HG03571 (cell line): ENCODE measurements at regions not wholly inside any gene's neighbourhood (a gene's known extent, or its start where the extent isn't known, plus 50 kb on each side); places are given as distances from the start of the nearest gene placed in this dataset.
"Not testable (repeated sequence)": the region's sequence is repeated elsewhere in the genome, so short reads cannot be mapped to it uniquely, and the experiment has no call there.

Experiments
- ATAC-seq: cut with Tn5 transposase; IDR thresholded peaks from one replicate; pipeline ENCODE4 v1.9.1; 2021; ENCODE audit not compliant: unreplicated experiment

DNA sequence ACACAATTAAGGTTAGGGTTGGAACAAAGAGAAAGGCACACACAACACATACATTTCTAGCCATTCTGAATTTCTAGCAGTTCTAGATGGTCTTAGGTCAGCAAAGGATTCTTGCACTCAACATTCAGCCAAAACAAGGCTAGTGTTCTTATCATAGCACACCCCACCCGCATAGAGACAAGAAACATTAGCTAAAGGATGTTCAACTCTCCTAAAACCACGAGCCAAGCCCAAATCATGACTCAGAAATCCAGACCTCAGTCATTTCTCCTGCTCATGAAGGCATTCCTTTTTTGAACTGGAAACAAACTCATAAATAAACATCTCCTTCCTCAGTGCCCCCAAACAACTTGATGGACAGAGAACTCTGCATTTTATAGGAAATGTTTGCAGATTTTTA, 293.0 kb upstream of the NOTCH2NLA start:
- not testable (repeated sequence) for ATAC-seq

DNA sequence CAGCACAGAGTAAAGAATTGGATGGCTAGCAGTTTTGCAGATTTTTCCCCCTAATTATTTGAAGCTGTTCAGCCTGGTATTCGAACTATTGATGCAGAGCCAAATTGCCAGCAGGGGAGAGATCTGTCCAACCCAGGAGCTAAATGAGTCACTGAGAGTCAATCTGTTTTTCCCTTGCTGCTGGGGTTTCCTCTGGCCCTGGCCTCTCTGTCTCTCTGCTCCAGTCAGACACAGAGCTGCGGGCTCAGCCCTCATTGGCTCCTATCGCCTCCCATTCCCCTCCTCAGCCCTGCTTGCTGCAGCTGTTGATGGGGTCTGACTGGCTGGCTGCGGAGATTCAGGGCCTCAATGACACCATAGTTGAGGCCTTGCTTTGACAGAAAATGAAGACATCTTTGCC, 284.9 kb upstream of the NOTCH2NLA start:
- ATAC-seq = not testable (repeated sequence)

DNA sequence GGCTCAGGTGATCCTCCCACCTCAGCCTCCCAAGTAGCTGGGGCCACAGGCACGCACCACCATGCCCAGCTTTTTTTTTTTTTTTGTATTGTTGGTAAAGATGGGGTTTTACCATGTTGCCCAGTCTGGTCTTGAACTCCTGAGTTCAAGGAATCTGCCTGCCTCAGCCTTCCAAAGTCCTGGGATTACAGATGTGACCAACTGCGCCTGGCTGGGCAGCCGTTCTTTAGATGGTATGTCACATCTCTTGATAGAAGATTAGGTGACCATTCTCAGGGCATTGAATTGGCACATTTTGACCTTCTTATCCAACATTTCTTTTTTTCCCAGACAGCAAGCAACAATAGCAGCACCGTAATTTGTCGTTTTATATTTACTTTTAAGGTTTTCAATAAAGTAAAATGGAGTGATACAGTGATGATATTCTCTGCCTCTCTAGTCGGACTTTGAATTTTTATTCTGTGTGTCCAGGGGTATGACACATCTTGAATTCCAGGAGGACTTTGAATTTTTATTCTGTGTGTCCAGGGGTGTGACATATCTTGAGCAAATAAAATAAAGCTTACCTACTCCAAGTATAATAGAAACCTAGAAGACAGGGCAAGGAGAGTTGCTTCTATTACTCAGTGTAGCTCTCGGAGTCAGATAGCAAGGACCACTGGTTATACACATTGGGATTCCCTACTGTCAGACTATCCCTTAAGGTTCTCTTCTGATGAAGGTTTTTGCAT, 282.4 kb upstream of the NOTCH2NLA start:
- ATAC-seq = not testable (repeated sequence)

DNA sequence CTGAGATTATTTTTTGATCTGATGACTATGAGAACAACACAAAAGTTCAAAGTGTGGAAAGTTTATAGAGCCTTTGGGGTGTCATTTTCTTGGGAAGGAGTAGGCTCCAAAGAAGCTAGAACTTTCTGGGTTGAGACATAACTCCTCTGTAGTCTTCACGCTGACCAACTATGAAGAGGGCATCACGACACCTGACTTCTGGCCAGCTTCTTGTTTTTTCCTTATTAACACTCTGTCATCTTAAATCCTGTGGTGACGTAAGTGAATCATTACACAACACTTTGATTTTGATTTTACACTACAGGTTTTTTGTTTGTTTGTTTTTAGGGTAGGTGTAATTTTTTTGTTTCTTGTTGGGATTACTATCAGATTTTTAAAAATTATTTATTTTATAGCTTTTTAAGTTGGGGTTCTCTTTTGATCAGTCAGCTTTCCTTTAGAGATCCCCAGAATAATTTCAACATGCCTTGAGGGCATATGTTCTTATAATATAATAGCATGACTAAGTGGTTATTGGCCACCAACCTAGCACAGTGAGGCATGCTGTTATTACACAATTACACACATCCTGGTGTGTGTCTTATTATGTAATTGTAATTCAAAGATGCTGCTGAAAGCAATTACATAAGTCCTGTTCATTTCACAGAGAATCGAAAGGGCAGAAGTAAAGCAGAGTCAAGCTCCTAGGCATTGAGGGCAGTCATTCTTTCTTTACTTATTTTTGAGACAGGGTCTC, 281.6 kb upstream of the NOTCH2NLA start:
- not testable (repeated sequence) for ATAC-seq

DNA sequence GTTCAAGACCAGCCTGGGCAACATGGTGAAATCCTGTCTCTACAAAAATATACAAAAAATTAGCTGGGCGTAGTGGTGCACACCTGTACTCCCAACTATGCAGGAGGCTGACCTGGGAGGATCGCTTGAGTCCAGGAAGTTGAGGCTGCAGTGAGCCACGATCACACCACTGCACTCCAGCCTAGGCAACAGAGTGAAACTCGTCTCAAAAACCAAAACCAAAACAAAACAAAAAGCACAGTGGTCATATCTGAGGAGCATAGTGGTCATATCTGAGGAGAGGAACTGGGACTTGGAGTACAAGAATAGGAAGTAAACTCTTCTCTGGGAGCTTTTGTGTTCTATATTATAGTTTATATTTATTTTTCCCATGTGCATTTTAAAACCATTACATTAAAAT, 275.3 kb upstream of the NOTCH2NLA start:
- not testable (repeated sequence) for ATAC-seq

DNA sequence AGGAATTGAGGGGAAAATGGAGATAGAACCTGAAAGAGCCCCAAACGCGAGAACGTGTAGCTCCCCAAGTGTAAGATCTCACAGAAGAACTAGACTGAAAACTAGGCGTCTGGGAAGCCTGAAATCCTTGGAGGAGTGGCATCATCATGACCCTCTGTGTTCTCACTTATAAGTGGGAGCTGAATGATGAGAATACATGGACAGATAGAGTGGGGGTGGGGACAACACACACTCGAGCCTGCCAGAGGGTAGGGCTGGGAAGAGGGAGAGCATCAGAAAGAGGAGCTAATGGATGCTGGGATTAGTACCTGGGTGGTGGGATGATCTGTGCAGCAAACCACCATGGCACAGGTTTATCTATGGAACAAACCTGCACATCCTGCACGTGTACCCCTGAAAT, 258.7 kb upstream of the NOTCH2NLA start:
- not testable (repeated sequence) for ATAC-seq

DNA sequence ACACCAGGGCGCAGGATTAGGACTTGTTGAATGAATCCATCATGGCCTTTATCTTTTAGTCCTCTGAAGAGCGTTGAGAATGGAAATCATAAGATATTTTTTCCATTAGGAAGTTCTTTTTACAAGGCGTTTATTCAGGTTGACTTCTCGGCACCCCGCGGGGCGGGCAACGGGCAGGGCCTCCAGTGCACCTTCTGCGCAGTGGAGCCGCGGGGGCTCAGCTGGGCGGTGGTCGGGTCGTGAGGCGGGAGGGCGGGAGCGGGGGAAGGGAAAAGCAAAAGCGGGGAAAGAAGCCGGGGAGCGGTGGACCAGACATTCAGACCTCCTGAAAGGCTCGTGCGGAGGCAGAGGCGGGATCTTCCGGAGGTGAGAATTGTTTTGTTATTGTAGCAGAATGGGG, 258.3 kb upstream of the NOTCH2NLA start:
- ATAC-seq = not testable (repeated sequence)

DNA sequence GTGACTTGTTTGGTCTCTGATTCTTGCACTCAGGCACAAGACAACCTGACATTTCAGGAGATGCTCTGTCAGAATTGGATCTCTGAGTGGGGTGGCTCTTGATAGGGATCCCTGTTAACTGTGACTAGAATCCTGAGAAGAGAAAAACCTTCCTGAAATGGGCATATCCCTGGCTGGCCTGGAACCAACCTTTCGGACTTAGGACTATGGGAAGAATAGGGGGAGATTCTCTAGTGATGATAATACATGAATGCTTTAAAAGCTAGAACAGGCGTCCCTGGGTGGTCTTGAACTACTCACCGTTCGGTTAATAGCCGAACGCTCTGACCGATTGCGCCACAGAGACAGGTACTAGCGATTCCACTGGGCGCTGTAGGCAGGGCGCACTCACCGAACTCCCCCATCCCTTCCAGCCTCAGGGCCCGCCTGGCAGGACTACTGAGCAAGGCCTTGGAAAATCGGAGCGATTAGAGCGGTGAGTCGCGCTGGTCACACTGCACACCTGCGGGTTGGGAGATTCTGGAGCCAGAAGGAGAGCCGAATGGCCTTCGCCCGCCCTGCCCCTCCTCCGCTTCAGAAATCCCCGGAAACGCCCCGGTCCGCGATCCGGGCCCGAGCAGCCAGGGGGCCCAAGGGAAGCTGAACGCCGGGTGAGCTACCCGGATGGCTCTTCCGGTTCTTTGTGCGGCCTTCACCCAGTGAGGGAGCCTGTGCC, 257.6 kb upstream of the NOTCH2NLA start:
- ATAC-seq = not testable (repeated sequence)

DNA sequence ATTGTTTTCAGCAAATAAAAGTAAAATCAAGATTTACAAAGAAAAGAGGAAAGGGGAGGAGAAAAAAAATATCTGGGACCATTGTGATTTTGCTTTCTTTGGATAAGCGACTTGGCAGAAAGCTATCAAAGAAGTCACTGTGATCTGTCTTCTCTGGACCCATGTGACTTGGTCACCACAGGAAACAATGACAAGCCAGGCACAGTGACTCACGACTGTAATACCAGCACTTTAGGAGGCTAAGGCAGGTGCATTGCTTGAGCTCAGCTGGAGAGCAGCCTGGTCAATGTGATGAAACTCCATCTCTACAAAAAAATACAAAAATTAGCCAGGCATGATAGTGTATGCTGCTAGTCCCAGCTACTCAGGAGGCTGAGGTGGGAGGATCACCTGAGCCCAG, 255.4 kb upstream of the NOTCH2NLA start:
- not testable (repeated sequence) for ATAC-seq

DNA sequence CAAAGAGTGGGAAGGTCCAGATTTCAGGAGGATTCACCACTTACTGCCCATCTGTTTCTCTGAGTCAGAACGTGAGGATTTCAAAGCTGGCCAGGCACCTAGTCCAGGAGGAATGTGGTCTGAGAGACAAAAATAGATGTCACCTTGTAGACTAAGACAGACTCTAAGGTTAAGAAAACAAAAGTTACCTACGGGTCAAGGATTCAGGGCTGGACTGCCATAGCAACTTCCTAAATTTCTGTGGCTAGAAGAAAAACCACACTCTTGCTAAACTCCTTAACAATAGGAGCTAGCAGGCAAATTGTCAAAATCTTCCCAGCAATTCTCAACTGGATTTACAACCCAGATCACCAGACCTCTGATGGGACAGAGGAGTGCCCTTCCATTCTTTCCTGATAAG, 250.4 kb upstream of the NOTCH2NLA start:
- ATAC-seq = not testable (repeated sequence)

DNA sequence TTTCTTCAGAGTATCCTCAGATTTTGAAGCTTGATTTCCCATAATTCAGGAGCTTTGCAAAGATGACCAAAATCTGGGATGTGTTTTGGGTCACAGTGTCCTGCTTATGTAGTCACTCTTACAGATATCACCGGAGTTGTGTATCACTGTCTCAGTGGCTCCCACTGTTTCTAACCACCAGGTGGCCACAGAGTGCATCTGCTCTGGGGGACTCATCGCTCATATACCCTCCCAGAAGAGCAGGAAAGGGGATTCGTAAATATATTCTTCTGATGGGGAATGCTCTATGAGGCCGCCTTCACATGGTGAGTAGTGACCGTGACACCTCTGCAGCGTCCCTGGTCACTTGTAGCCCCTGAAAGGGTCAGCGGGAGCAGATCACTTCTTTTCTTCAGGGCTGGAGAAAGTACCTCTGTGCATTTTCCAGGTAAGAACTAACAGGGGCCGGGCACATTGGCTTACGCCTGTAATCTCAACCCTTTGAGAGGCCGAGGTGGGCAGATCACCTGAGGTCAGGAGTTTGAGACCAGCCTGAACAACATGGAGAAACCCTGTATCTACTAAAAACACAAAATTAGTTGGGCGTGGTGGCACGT, 249.4 kb upstream of the NOTCH2NLA start:
- ATAC-seq = not testable (repeated sequence)

DNA sequence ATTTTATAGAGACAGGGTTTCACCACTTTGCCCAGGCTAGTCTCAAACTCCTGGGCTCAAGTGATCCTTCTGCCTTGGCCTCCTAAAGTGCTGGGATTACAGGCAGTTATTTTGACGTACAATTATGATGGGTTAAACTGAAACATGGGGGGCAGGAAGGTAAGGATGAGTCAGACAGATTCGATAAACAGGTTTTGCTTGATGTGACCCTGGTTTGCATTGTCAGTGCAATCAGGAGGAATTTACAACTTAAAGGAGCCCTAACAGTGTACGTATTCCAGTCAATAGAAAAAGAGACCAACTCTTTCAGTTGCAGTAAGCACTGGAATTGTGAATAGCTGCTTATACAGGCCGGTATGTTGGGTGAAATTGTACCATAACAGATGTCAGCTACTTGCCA, 246.3 kb upstream of the NOTCH2NLA start:
- ATAC-seq = not testable (repeated sequence)

DNA sequence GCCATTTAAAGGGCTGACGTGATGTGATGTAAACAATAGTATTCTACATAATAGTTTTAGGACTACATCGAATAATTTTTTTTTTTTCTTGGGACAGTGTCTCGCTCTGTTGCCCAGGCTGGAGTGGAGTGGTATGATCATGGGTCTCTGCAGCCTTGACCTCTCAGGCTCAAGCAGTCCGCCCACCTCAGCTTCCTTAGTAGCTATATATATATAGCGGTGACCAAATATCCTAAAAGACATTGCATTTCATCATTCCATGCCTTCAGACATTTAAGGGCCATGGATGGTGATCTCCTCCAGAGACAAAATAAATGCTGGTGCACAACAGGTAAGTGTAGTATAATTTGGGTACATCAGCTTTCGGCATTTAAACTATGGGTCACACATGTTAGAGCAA, 245.4 kb upstream of the NOTCH2NLA start:
- ATAC-seq = not testable (repeated sequence)

DNA sequence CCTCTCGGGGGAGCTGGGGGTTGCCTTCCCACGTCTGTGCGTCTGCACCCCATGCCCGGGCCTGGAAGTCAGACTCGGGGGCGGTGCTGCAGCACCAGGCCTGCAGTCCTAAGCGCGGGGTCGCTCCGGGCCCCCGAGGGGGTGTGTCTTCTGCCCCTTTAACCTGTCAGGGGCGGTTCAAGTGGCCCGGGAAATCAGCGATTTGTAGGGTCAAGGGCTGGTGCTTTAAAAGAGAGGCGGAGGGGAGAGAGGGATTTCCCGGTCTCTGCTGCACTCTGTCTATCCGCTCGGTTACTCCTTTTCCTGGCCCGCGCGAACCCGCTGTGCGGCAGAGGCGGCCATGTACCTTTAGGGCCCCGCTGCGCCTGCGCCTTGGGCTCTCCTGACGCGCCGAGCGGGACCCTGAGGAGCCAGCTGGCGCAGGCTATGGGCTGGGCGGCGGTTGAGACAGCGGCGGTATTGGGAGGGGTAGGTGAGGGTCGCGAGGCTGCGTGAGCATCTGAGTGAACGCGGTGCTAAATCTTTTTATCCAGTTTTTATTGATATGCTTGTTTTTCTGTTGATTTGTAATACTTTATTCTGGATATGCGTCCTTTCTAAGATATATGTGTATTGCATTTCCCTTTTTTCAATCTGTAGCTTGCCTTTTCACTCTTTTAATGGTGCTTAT, 243.5 kb upstream of the NOTCH2NLA start:
- ATAC-seq = peak; percentile 66

DNA sequence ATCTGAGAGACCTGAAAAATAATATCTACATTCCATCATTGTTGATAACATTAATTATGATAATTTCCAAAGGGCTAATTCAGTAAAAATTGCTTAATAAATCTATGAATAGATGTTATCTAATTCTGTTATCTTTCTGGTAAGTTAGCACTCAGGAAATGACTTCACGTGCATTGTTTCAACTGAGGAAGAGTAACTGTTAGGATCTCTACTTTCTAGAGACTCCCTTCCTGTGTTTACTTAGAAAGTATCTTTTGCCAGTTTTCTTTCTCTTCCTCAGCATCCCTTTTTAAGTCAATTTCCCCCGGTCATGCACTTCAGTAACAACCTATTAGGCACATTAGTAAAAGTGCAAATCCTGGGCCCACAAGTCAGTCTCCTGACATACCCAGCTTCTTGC, 231.1 kb upstream of the NOTCH2NLA start:
- not testable (repeated sequence) for ATAC-seq

DNA sequence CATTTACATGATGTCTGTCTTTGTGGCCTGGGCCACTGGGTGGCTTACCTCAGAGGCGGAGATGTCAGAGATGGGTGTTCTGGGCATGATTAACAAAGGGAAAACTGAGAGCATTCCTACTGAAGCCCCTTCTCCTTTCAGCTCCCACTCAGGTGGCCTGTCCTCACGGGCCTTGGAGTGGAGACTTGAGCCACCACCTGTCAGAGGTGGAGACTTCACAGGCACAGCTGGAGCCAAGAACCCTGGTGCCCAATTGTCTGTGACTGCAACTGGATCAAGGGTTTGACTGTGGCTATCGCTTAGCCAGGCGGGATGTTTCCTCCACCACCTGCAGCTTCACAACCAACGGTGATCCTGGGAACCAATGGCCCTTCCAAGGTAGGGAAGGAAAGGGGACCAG, 230.5 kb upstream of the NOTCH2NLA start:
- not testable (repeated sequence) for ATAC-seq

DNA sequence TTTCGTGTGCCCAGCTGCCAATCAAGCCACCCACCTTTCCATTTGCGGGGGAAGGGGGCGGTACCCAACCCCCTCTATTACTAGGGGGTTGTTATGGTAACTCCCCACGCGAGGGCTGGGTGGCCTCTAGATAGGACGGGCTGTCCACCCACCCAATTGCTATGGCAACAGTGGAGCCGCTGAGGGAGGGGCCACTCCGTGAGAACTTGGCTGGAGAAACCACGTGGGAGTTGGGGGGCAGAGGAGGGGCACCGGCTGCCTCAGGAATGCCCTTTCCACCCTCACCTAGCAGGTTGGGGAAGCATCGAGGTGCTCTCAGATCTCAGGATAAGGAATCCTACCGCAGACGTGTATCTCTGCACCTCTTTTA, 220.0 kb upstream of the NOTCH2NLA start:
- ATAC-seq = not testable (repeated sequence)

DNA sequence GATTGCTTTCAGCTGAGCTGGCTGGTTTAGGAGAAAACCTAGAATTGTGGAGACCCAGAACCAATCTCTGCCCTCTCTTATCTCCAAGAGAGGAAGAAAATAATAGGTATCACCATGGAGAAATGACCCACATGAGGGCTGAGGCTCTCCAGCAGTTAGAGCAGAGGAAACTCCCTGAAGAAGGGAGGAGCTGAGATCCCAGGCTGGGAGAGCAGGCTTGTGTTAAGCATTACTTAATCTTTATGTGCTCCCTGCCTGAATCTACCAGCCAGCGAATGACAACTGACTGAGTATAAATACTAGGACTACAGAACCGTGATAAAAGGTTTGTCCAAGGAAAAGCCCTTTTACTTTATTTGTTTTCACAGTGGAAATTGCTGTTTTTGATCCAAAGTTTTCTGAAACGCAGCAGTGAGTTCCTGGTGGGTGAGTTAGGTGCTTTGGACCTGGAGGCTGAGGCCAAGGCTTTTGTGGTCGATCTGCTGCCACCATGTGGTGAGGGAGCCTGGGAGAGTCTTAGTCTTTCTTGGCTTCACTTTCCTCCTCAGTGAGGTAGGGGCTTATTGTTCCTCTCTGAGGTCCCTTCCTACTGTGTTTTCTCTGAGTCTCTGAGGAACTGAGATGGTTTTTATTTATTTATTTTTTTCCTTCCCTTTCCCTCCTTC, 219.5 kb upstream of the NOTCH2NLA start:
- ATAC-seq = not testable (repeated sequence)

DNA sequence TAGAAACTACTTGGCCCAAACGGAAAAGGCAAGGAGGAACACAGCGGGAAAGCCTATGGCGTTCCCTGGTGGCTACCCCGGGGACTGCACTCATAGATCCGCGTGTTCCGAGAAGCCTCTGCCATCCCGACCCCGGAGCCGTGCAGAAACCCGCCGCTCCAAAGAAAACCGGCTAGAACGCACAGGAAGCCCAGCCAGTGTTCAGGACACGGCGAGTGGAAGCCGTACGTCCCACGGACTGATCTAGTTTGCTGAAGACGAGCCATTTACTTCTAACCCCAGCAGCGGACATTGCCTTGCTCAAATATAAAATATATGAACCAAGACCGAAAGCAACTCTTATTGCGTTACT, 215.0 kb upstream of the NOTCH2NLA start:
- ATAC-seq = not testable (repeated sequence)
